ENCODE measurements at regions not wholly inside any gene's neighbourhood (a gene's known extent, or its start where the extent isn't known, plus 50 kb on each side); places are given as distances from the start of the nearest gene placed in this dataset.

- TF ChIP-seq POLR2AphosphoS5 (IDR thresholded peaks at IDR 0.05; ENCODE audit: low read depth, low read length) (no peak), SIN3A (IDR thresholded peaks at IDR 0.05; ENCODE audit: borderline replicate concordance, insufficient read depth, low read length) (no peak)
Observed at GRCh38 chr17:5817475-5818395, 233.4 kb upstream of the NLRP1 start.
